ENCODE measurements at regions not wholly inside any gene's neighbourhood (a gene's known extent, or its start where the extent isn't known, plus 50 kb on each side); places are given as distances from the start of the nearest gene placed in this dataset.

DNA sequence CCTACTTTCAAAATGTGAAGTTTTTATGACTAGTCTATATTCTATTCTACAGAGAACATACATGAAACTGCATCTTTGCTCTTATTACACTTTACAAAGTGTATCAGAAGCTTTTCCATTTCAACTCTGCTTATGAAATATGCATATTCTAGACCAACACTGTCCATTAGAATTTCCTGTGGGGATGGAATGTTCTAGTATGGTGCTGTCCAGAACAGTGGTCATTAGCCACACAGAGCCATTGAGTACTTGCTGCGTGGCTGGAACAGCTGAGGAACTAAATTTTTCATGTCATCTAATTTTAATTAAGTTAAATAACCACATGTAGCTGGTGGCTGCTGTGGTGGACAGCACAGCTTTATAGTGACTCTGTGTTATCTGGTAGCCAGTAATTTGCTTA is 105.9 kb upstream of the PDE10A start:
- peaks cover 0 to under 1% of the 10 kb centered on the region in 2 donors for H3K9me3 ChIP-seq (replicated peaks in 1 of 2; ENCODE audit: control insufficient read depth in 1 of 2, insufficient read depth in 1 of 2, low read length in 2 of 2)
- intact Hi-C loops (cut with micrococcal nuclease), result no loop called here

DNA sequence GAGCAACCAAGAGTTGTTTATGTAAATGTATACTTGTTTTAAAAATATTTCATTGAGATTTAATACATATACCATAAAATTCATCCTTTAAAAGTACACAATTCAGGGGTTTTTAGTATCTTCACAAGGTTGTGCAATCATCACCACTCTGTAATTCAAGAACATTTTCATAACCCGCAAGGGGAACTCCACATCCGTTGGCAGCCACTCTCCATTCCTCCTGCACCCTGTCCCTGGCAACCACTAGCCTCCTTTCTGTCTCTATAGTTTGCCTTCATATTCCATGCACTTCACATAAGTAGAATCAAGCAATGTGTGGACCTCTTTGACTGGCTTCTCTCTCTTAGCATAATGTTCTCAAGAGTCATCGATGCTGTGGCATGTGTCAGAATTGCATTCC is 104.2 kb upstream of the PDE10A start:
- no peak for DNase-seq
- Histone ChIP-seq H2AFZ (ENCODE audit: insufficient read depth, low read depth, low read length, poor library complexity, severe bottlenecking) (no peak overlapping the region), H3K36me3 (replicated peaks in 1 of 2; ENCODE audit: control insufficient read depth in 1 of 2, insufficient read depth in 2 of 2, low read length in 2 of 2) (no peaks in the 10 kb centered on the region), H3K4me3 (replicated peaks in 1 of 3; ENCODE audit: low read depth in 2 of 3, low read length in 3 of 3) (no peak overlapping the region), H3K9ac (ENCODE audit: insufficient read depth, low read length, poor library complexity, severe bottlenecking) (no peak overlapping the region), H3K27ac (ENCODE audit: low read depth in 1 of 2, low read length in 2 of 2) (no peak overlapping the region), H3K4me2 (replicated peaks; ENCODE audit: extremely low read depth, low read length, poor library complexity, severe bottlenecking) (no peak overlapping the region), H3K9me3 (replicated peaks in 1 of 2; ENCODE audit: control insufficient read depth in 1 of 2, insufficient read depth in 1 of 2, low read length in 2 of 2) (peaks cover 0 to 7% of the 10 kb centered on the region in 2 donors), H3K27me3 (ENCODE audit: control insufficient read depth in 2 of 2, insufficient read depth in 2 of 2, low read length in 2 of 2) (no peaks in the 10 kb centered on the region), H4K20me1 (ENCODE audit: insufficient read depth, low read length) (no peaks in the 10 kb centered on the region), H3K4me1 (ENCODE audit: control insufficient read depth in 1 of 2, insufficient read depth in 2 of 2, low read length in 2 of 2) (no peaks in the 10 kb centered on the region), H3K79me2 (ENCODE audit: insufficient read depth, low read length) (no peaks in the 10 kb centered on the region)
- Mint-ChIP-seq H3K27ac (peak overlapping the region in 1 of 7 donors; percentile 72), H3K4me3 (no peak overlapping the region), H3K4me1 (no peaks in the 10 kb centered on the region), H3K9me3 (peaks cover 2 to 15% (median 7%) of the 10 kb centered on the region in 7 donors), H3K27me3 (ENCODE audit: low read depth in 3 of 3) (peaks cover 0 to 3% (median 2%) of the 10 kb centered on the region in 3 donors), H3K36me3 (no peaks in the 10 kb centered on the region)
- WGBS (ENCODE audit: insufficient coverage), result 44% methylated on average over 2 of the region's 3 CpGs
- TF ChIP-seq, protein P1, sequence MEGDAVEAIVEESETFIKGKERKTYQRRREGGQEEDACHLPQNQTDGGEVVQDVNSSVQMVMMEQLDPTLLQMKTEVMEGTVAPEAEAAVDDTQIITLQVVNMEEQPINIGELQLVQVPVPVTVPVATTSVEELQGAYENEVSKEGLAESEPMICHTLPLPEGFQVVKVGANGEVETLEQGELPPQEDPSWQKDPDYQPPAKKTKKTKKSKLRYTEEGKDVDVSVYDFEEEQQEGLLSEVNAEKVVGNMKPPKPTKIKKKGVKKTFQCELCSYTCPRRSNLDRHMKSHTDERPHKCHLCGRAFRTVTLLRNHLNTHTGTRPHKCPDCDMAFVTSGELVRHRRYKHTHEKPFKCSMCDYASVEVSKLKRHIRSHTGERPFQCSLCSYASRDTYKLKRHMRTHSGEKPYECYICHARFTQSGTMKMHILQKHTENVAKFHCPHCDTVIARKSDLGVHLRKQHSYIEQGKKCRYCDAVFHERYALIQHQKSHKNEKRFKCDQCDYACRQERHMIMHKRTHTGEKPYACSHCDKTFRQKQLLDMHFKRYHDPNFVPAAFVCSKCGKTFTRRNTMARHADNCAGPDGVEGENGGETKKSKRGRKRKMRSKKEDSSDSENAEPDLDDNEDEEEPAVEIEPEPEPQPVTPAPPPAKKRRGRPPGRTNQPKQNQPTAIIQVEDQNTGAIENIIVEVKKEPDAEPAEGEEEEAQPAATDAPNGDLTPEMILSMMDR (IDR thresholded peaks at IDR 0.05), result no peak
- intact Hi-C loops (cut with micrococcal nuclease), result no loop called here

More for the DNA sequence above, 105.9 kb upstream of the PDE10A start:
- H3K79me2 ChIP-seq (ENCODE audit: insufficient read depth, low read length), result no peaks in the 10 kb centered on the region
- Mint-ChIP-seq H3K27ac (no peak overlapping the region), H3K27me3 (ENCODE audit: low read depth in 3 of 3) (peaks cover under 1 to 2% (median under 1%) of the 10 kb centered on the region in 3 donors), H3K4me3 (no peak overlapping the region), H3K36me3 (no peaks in the 10 kb centered on the region), H3K9me3 (peaks cover 0 to 11% (median 4%) of the 10 kb centered on the region in 7 donors), H3K4me1 (no peaks in the 10 kb centered on the region)
- no CpG with 5 or more reads among the region's 1 CpG for WGBS (ENCODE audit: insufficient coverage)
- no peak for DNase-seq
- TF ChIP-seq, protein P1 (IDR thresholded peaks at IDR 0.05), result no peak
- no peaks in the 10 kb centered on the region for H3K4me1 ChIP-seq (ENCODE audit: control insufficient read depth in 1 of 2, insufficient read depth in 2 of 2, low read length in 2 of 2)
- H3K36me3 ChIP-seq (replicated peaks in 1 of 2; ENCODE audit: control insufficient read depth in 1 of 2, insufficient read depth in 2 of 2, low read length in 2 of 2), result no peaks in the 10 kb centered on the region
- H3K27me3 ChIP-seq (ENCODE audit: control insufficient read depth in 2 of 2, insufficient read depth in 2 of 2, low read length in 2 of 2), result no peaks in the 10 kb centered on the region
- H2AFZ ChIP-seq (ENCODE audit: insufficient read depth, low read depth, low read length, poor library complexity, severe bottlenecking), result no peak overlapping the region
- no peak overlapping the region for H3K4me2 ChIP-seq (replicated peaks; ENCODE audit: extremely low read depth, low read length, poor library complexity, severe bottlenecking)
- H3K9ac ChIP-seq (ENCODE audit: insufficient read depth, low read length, poor library complexity, severe bottlenecking), result no peak overlapping the region
- no peaks in the 10 kb centered on the region for H4K20me1 ChIP-seq (ENCODE audit: insufficient read depth, low read length)
- no peak overlapping the region for H3K27ac ChIP-seq (ENCODE audit: low read depth in 1 of 2, low read length in 2 of 2)
- no peak overlapping the region for H3K4me3 ChIP-seq (replicated peaks in 1 of 3; ENCODE audit: low read depth in 2 of 3, low read length in 3 of 3)
